ENCODE measurements at regions not wholly inside any gene's neighbourhood (a gene's known extent, or its start where the extent isn't known, plus 50 kb on each side); places are given as distances from the start of the nearest gene placed in this dataset.
"Not testable (repeated sequence)": the region's sequence is repeated elsewhere in the genome, so short reads cannot be mapped to it uniquely, and the experiment has no call there.

DNA sequence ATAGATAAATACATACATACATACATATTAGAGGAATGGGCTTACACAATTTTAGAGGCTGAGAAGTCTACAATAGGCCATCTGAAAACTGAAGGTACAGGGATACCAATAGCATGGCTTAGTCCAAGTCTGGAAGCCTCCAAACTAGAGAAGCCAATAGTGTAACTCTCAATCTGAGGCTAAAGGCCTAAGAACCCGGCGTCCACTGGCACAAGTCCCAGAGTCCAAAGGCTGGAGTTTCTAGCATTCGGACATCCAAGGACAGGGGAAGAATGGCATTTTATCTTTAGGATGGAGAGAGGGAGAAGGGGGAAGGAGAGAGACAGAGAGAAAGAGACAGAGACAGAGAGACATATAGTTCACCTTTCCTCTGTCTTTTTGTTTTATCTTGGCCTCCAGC, 63.7 kb upstream of the SYT4 start:
- intact Hi-C loops (cut with DNase I): no loop called here
- ATAC-seq (ENCODE audit: low FRiP score) (no peak), DNase-seq (no peak)
- Histone ChIP-seq H3K27me3 (ENCODE audit: control insufficient read depth in 1 of 2, insufficient read depth in 2 of 2, low read length in 1 of 2) (no peaks in the 10 kb centered on the region), H3K4me3 (ENCODE audit: low read length in 2 of 2) (no peak overlapping the region), H3K36me3 (ENCODE audit: control insufficient read depth in 1 of 2, insufficient read depth in 2 of 2, low read length in 1 of 2) (no peaks in the 10 kb centered on the region), H3K27ac (ENCODE audit: low read depth in 1 of 2, low read length in 2 of 2) (no peak overlapping the region), H3K4me1 (ENCODE audit: control insufficient read depth in 1 of 2, insufficient read depth in 2 of 2, low read length in 2 of 2) (no peaks in the 10 kb centered on the region), H3K9me3 (ENCODE audit: control insufficient read depth, low read length) (no peaks in the 10 kb centered on the region)
- WGBS, 2 donors: 90% methylated on average over 3 of the region's 3 CpGs

DNA sequence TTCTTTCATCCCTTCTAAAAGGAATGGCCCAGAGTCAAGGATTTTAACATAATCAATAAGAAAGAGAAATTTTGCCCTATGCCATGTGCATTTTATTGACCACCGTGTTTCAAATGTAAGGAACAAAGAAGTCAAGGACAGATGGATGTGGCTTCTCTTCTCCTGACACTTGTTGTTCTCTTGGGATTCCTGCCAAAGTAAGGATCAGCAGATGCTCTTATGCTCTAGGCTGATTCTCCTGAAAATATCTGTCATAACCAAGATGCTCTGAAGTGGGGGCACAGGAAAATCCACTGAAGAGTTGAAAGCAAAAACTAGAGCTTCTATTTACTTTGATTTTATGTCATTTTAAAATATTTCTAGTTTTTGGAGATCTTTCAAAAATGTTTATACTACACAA, 72.9 kb upstream of the SYT4 start:
- WGBS, 2 donors: 86 to 93% methylated on average over 1 of the region's 1 CpG
- no peak for ATAC-seq (ENCODE audit: low FRiP score)

DNA sequence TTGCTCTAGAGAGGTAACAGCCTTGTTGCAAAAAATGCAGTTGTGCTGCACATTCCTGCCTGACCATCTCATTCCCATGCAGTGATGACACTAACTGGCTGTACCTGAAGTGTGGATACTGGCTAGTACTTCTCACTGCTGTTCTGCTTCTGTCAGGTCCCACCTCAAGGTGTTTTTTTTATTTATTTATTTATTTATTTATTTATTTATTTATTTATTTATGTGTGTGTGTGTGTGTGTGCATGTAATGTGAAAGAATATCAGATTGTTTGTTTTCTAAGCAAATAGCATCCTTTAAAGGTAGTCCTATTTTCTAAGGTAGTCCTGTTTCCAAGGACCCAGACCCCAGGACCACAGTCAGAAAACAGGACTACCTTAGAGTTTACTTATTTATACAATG, 87.2 kb upstream of the SYT4 start:
- DNase-seq (no peak), ATAC-seq (ENCODE audit: low FRiP score) (no peak)
- no peaks in the 10 kb centered on the region for H3K4me1 ChIP-seq (ENCODE audit: control insufficient read depth in 1 of 2, insufficient read depth in 2 of 2, low read length in 2 of 2)
- H3K27ac ChIP-seq (ENCODE audit: low read depth in 1 of 2, low read length in 2 of 2): no peak overlapping the region
- H3K9me3 ChIP-seq (ENCODE audit: control insufficient read depth, low read length): no peaks in the 10 kb centered on the region
- no peaks in the 10 kb centered on the region for H3K27me3 ChIP-seq (ENCODE audit: control insufficient read depth in 1 of 2, insufficient read depth in 2 of 2, low read length in 1 of 2)
- H3K36me3 ChIP-seq (ENCODE audit: control insufficient read depth in 1 of 2, insufficient read depth in 2 of 2, low read length in 1 of 2): no peaks in the 10 kb centered on the region
- intact Hi-C loops (cut with DNase I): no loop called here
- no peak overlapping the region for H3K4me3 ChIP-seq (ENCODE audit: low read length in 2 of 2)

More for the DNA sequence above, 72.9 kb upstream of the SYT4 start:
- intact Hi-C loops (cut with DNase I): no loop called here
- H3K4me1 ChIP-seq (ENCODE audit: control insufficient read depth in 1 of 2, insufficient read depth in 2 of 2, low read length in 2 of 2): no peaks in the 10 kb centered on the region
- H3K9me3 ChIP-seq (ENCODE audit: control insufficient read depth, low read length): no peaks in the 10 kb centered on the region
- DNase-seq: no peak
- H3K27me3 ChIP-seq (ENCODE audit: control insufficient read depth in 1 of 2, insufficient read depth in 2 of 2, low read length in 1 of 2): no peaks in the 10 kb centered on the region
- H3K27ac ChIP-seq (ENCODE audit: low read depth in 1 of 2, low read length in 2 of 2): no peak overlapping the region
- H3K36me3 ChIP-seq (ENCODE audit: control insufficient read depth in 1 of 2, insufficient read depth in 2 of 2, low read length in 1 of 2): no peaks in the 10 kb centered on the region
- no peak overlapping the region for H3K4me3 ChIP-seq (ENCODE audit: low read length in 2 of 2)

DNA sequence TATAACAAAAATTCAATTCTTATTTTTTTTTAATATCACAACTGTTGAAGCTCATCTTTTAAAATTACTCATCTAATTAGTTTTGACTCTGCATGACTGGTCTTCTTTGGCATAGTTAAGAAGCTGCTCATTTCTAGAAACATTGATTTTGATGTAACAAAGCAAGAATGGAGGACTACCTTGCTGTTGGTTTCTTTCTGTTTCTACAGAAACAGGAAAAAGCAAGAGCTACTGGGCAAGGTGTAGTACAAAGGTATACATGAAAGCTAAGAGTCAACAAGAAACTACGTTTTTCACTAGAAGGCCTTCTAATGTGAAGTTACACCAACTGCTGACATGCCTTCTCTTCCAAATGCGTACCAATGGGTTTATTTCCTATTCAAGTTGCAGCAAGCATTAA, 90.6 kb upstream of the SYT4 start:
- no peaks in the 10 kb centered on the region for H3K36me3 ChIP-seq (ENCODE audit: control insufficient read depth in 1 of 2, insufficient read depth in 2 of 2, low read length in 1 of 2)
- ATAC-seq (ENCODE audit: low FRiP score): no peak
- H3K27me3 ChIP-seq (ENCODE audit: control insufficient read depth in 1 of 2, insufficient read depth in 2 of 2, low read length in 1 of 2): no peaks in the 10 kb centered on the region
- 58% methylated on average over 2 of the region's 2 CpGs for WGBS, 2 donors
- no peaks in the 10 kb centered on the region for H3K4me1 ChIP-seq (ENCODE audit: control insufficient read depth in 1 of 2, insufficient read depth in 2 of 2, low read length in 2 of 2)
- peaks cover 3% of the 10 kb centered on the region for H3K9me3 ChIP-seq (ENCODE audit: control insufficient read depth, low read length)
- DNase-seq: no peak
- no peak overlapping the region for H3K4me3 ChIP-seq (ENCODE audit: low read length in 2 of 2)
- intact Hi-C loops (cut with DNase I): no loop called here
- H3K27ac ChIP-seq (ENCODE audit: low read depth in 1 of 2, low read length in 2 of 2): no peak overlapping the region

DNA sequence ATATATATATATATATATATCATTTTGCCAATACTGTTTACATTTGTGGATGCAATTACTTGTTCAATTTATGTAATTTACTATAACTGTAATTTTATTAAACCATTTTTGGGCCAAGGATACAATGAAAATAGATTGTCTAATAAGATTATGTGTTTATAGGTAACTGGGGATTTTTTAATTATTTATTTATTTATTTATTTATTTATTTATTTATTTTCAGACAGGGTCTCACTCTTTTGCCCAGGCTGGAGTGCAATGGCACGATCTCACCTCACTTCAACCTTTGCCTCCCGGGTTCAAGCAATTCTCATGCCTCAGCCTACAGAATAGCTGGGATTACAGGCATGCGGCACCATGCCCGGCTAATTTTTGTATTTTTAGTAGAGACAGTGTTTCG, 92.0 kb upstream of the SYT4 start:
- ATAC-seq (ENCODE audit: low FRiP score); H3K36me3 ChIP-seq (ENCODE audit: control insufficient read depth in 1 of 2, insufficient read depth in 2 of 2, low read length in 1 of 2); H3K4me1 ChIP-seq (ENCODE audit: control insufficient read depth in 1 of 2, insufficient read depth in 2 of 2, low read length in 2 of 2); intact Hi-C loops (cut with DNase I); H3K4me3 ChIP-seq (ENCODE audit: low read length in 2 of 2); H3K27ac ChIP-seq (ENCODE audit: low read depth in 1 of 2, low read length in 2 of 2); DNase-seq; H3K9me3 ChIP-seq (ENCODE audit: control insufficient read depth, low read length); H3K27me3 ChIP-seq (ENCODE audit: control insufficient read depth in 1 of 2, insufficient read depth in 2 of 2, low read length in 1 of 2): not testable (repeated sequence)
- 89 to 94% methylated on average over 5 of the region's 5 CpGs for WGBS, 2 donors

DNA sequence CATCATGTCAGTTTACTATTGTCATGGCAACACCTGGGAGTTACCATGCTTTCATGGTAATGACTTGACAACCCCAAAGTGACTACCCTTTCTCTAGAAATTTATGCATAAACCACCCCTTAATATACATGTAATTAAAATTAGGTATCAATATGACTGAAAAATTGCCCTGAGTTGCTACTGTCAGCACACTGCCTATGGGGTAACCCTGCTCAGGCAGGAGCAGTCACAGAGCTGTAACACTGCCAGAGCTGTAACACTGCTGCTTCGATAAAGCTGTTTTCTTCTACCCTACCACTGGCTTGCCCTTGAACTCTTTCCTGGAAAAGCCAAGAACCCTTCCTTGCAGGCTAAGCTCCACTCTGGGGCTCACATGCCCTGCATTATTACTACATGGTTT, 95.5 kb upstream of the SYT4 start:
- Histone ChIP-seq H3K27ac (ENCODE audit: low read depth in 1 of 2, low read length in 2 of 2) (no peak overlapping the region), H3K4me1 (ENCODE audit: control insufficient read depth in 1 of 2, insufficient read depth in 2 of 2, low read length in 2 of 2) (no peaks in the 10 kb centered on the region), H3K36me3 (ENCODE audit: control insufficient read depth in 1 of 2, insufficient read depth in 2 of 2, low read length in 1 of 2) (no peaks in the 10 kb centered on the region), H3K27me3 (ENCODE audit: control insufficient read depth in 1 of 2, insufficient read depth in 2 of 2, low read length in 1 of 2) (no peaks in the 10 kb centered on the region), H3K4me3 (ENCODE audit: low read length in 2 of 2) (no peak overlapping the region), H3K9me3 (ENCODE audit: control insufficient read depth, low read length) (peaks cover 3% of the 10 kb centered on the region)
- no peak for ATAC-seq (ENCODE audit: low FRiP score)
- intact Hi-C loops (cut with DNase I): no loop called here
- 46 to 52% methylated on average over 1 of the region's 1 CpG for whole genome bisulfite sequencing, 2 donors
- no peak for DNase-seq

DNA sequence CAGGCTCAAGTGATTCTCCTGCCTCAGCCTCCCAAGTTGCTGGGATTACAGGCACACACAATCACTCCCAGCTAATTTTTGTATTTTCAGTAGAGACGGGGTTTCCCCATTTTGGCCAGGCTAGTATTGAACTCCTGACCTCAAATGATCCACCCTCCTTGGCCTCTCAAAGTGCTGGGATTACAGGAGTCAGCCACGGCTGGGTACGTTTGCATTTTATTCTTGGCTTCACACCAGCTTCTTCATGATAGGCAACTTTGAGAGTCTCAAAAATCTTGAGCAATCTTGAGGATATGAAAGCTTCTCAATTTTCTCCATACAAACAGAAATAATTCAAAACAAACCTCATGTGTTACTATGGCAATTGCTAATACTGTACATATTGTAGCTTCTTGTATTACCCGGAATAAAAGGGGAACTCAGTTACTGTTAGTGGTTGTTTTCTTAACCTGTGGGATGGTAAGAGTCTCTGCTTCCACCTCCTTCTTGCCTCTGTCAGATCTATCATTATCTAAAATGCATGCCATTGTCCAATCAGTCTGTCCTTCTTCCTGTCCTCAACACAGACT, 102.9 kb upstream of the SYT4 start:
- H3K27ac ChIP-seq (ENCODE audit: low read depth in 1 of 2, low read length in 2 of 2): no peak overlapping the region
- H3K4me1 ChIP-seq (ENCODE audit: control insufficient read depth in 1 of 2, insufficient read depth in 2 of 2, low read length in 2 of 2): no peaks in the 10 kb centered on the region
- intact Hi-C loops (cut with DNase I): no loop called here
- 52 to 54% methylated on average over 4 of the region's 4 CpGs for WGBS, 2 donors
- ATAC-seq (ENCODE audit: low FRiP score) (no peak), DNase-seq (no peak)
- no peaks in the 10 kb centered on the region for H3K27me3 ChIP-seq (ENCODE audit: control insufficient read depth in 1 of 2, insufficient read depth in 2 of 2, low read length in 1 of 2)
- no peak overlapping the region for H3K4me3 ChIP-seq (ENCODE audit: low read length in 2 of 2)
- H3K36me3 ChIP-seq (ENCODE audit: control insufficient read depth in 1 of 2, insufficient read depth in 2 of 2, low read length in 1 of 2): no peaks in the 10 kb centered on the region
- H3K9me3 ChIP-seq (ENCODE audit: control insufficient read depth, low read length): no peaks in the 10 kb centered on the region

DNA sequence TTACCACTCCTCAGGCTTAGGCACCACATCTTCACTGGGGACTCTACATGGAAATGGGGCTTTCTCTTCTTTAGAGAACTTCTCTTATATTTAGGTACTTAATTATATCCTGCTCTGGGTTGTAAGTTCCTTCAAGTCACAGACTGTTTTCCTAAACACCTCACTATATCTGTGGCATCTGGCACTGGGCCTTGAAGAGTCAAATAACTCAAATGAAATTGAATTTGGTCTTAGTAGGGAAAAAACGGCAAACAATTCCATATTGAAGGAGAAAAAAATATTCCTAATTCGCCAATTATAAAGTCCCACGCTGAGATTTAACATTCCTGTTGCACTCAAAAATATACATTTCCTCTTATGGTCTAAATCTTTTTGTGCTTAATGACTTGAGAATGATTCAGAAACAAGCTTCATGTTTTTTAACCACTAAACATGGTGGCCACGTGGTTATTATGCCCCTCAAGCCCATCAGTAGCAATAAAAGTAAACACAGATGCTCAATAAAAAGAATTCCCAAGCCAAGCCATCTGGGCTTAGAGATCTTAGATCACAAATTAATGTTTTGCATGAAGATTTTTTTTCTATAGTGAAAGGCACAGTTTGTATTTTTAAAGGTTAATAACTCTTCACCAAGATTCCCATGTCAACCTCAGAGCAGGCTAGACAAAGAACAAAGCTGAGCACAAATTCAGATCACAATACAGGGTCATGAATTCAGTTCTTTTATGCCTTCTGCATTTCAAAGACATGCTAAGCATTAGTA, 105.5 kb upstream of the SYT4 start:
- no peak for ATAC-seq (ENCODE audit: low FRiP score)
- H3K9me3 ChIP-seq (ENCODE audit: control insufficient read depth, low read length): no peaks in the 10 kb centered on the region
- no peak for DNase-seq
- no peak overlapping the region for H3K4me3 ChIP-seq (ENCODE audit: low read length in 2 of 2)
- no peak overlapping the region for H3K27ac ChIP-seq (ENCODE audit: low read depth in 1 of 2, low read length in 2 of 2)
- intact Hi-C loops (cut with DNase I): no loop called here
- H3K4me1 ChIP-seq (ENCODE audit: control insufficient read depth in 1 of 2, insufficient read depth in 2 of 2, low read length in 2 of 2): no peaks in the 10 kb centered on the region
- H3K36me3 ChIP-seq (ENCODE audit: control insufficient read depth in 1 of 2, insufficient read depth in 2 of 2, low read length in 1 of 2): no peaks in the 10 kb centered on the region
- H3K27me3 ChIP-seq (ENCODE audit: control insufficient read depth in 1 of 2, insufficient read depth in 2 of 2, low read length in 1 of 2): no peaks in the 10 kb centered on the region
- 63 to 69% methylated on average over 4 of the region's 4 CpGs for WGBS, 2 donors

DNA sequence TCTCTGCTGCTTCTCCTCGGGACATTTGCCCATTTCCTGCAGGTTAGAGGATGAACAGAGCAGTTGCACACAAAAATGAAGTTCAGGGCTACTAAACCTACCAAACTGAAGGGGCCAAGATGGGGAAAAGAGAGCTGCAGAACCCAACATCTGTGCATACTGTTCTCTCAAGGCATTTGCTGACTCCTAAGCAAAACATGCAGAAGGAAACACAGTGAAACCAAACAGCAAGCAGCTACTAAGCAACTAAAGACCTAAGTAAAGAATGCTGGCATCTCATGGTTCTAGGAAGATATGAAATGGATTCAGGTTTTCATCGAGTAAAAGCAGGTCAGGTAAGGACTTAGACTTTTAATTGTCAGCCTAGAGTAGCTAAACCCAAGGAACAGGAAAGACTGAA, 111.9 kb upstream of the SYT4 start:
- no peaks in the 10 kb centered on the region for H3K27me3 ChIP-seq (ENCODE audit: control insufficient read depth in 1 of 2, insufficient read depth in 2 of 2, low read length in 1 of 2)
- no peaks in the 10 kb centered on the region for H3K36me3 ChIP-seq (ENCODE audit: control insufficient read depth in 1 of 2, insufficient read depth in 2 of 2, low read length in 1 of 2)
- no peak for ATAC-seq (ENCODE audit: low FRiP score)
- no peak overlapping the region for H3K4me3 ChIP-seq (ENCODE audit: low read length in 2 of 2)
- H3K4me1 ChIP-seq (ENCODE audit: control insufficient read depth in 1 of 2, insufficient read depth in 2 of 2, low read length in 2 of 2): no peaks in the 10 kb centered on the region
- intact Hi-C loops (cut with DNase I): no loop called here
- no peak for DNase-seq
- H3K9me3 ChIP-seq (ENCODE audit: control insufficient read depth, low read length): no peaks in the 10 kb centered on the region
- no peak overlapping the region for H3K27ac ChIP-seq (ENCODE audit: low read depth in 1 of 2, low read length in 2 of 2)
- 53% methylated on average over 2 of the region's 2 CpGs for WGBS, 2 donors

All from aorta (tissue), 5 donors.